ENCODE measurements at regions not wholly inside any gene's neighbourhood (a gene's known extent, or its start where the extent isn't known, plus 50 kb on each side); places are given as distances from the start of the nearest gene placed in this dataset.

GRCh38 chr2:144274131-144274530, 245.8 kb downstream of the ZEB2 start (continued):
- TF ChIP-seq REST (IDR thresholded peaks at IDR 0.05), result no peak
- no peak for TF ChIP-seq EGR1 (IDR thresholded peaks at IDR 0.05; ENCODE audit: low read depth in 2 of 2)

GRCh38 chr2:144270951-144271350, 249.0 kb downstream of the ZEB2 start:
- H3K36me3 ChIP-seq (ENCODE audit: control insufficient read depth in 4 of 4, insufficient read depth in 3 of 4, low read depth in 1 of 4, low read length in 3 of 4), result no peaks in the 10 kb centered on the region
- H3K9ac ChIP-seq (ENCODE audit: low read depth in 1 of 2, low read length in 2 of 2), result no peak overlapping the region
- TF ChIP-seq NR2F2 (IDR thresholded peaks at IDR 0.05), result no peak
- no peak for TF ChIP-seq FOXA1 (IDR thresholded peaks at IDR 0.05)
- TF ChIP-seq MAX (IDR thresholded peaks at IDR 0.05), result no peak
- no peak for TF ChIP-seq EGR1 (IDR thresholded peaks at IDR 0.05; ENCODE audit: low read depth in 2 of 2)
- TF ChIP-seq HNF4A (conservative IDR thresholded peaks at IDR 0.05), result no peak
- TF ChIP-seq TAF1 (conservative IDR thresholded peaks at IDR 0.05), result no peak
- TF ChIP-seq YY1 (IDR thresholded peaks at IDR 0.05), result no peak
- TF ChIP-seq GABPA (IDR thresholded peaks at IDR 0.05 in 1 of 2, conservative IDR thresholded peaks at IDR 0.05 in 1 of 2), result no peak
- no peak for TF ChIP-seq REST (IDR thresholded peaks at IDR 0.05)
- no peak for TF ChIP-seq ATF3 (IDR thresholded peaks at IDR 0.05)
- no peak for TF ChIP-seq RXRA (IDR thresholded peaks at IDR 0.05)
- TF ChIP-seq ZBTB33 (IDR thresholded peaks at IDR 0.05), result no peak
- TF ChIP-seq HNF4G (IDR thresholded peaks at IDR 0.05), result no peak
- no peak for TF ChIP-seq JUND (IDR thresholded peaks at IDR 0.05)
- TF ChIP-seq SP1 (IDR thresholded peaks at IDR 0.05), result no peak
- no peak for TF ChIP-seq CTCF (IDR thresholded peaks at IDR 0.05; ENCODE audit: low read depth, low read length, missing input control)
- no peak for TF ChIP-seq FOXA2 (IDR thresholded peaks at IDR 0.05)
- no peak for TF ChIP-seq RAD21 (IDR thresholded peaks at IDR 0.05)
- H3K9me3 ChIP-seq (ENCODE audit: control insufficient read depth in 4 of 4, low read length in 3 of 4), result no peaks in the 10 kb centered on the region
- 96% methylated on average over 1 of the region's 1 CpG for WGBS
- H3K27ac ChIP-seq (ENCODE audit: low read depth in 1 of 2, low read length in 2 of 2), result no peak overlapping the region
- no peak overlapping the region for H3K4me3 ChIP-seq (ENCODE audit: low read depth in 1 of 3, low read length in 3 of 3)
- no peaks in the 10 kb centered on the region for H3K27me3 ChIP-seq (ENCODE audit: control insufficient read depth in 4 of 4, insufficient read depth in 4 of 4, low read length in 3 of 4)
- H3K4me1 ChIP-seq (ENCODE audit: control insufficient read depth in 4 of 4, insufficient read depth in 4 of 4, low read length in 3 of 4), result no peaks in the 10 kb centered on the region
- DNase-seq (ENCODE audit: low spot score), result no peak
